NCI-H345 (cell line): ENCODE measurements at regions not wholly inside any gene's neighbourhood (a gene's known extent, or its start where the extent isn't known, plus 50 kb on each side); places are given as distances from the start of the nearest gene placed in this dataset.
A peak's percentile ranks its signal among the peaks of the same experiment; 100 is the strongest.
"Not testable (repeated sequence)": the region's sequence is repeated elsewhere in the genome, so short reads cannot be mapped to it uniquely, and the experiment has no call there.

ENCODE experiments used
- DNase-seq: peaks from one replicate; lab custom pipeline; 2025; lab: John Stamatoyannopoulos, UW

DNA sequence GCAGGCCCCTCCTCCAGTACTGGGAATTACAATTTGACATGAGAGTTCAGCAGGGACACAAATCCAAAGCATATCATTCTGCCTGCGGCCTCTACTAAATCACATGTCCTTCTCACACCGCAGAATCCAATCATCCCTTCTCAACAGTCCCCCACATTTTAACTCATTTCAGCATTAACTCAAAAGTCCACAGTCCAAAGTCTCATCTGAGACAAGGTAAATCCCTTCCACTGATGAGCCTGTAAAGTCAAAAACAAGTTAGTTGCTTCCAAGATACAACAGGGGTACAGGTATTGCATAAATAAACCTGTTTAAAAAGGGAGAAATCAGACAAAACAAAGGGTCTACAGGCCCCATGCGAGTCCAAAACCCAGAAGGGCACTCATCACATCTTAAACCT lies 64.0 kb downstream of the EBNA1BP2 start:
- DNase-seq, result no peak

DNA sequence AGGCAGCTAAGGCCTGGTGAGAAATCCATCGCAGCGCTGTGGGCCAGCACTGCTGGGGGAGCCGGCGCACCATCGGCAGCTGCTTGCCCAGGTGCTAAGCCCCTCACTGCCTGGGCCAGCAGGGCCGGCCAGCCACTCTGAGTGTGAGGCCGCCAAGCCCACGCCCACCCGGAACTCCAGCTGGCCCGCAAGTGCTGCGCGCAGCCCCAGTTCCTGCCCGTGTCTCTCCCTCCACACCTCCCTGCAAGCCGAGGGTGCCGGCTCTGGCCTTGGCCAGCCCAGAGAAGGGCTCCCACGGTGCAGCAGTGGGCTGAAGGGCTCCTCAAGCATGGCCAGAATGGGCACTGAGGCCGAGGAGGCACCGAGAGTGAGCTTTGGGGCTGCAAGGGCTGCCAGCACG lies 64.4 kb downstream of the EBNA1BP2 start:
- DNase-seq, result no peak

DNA sequence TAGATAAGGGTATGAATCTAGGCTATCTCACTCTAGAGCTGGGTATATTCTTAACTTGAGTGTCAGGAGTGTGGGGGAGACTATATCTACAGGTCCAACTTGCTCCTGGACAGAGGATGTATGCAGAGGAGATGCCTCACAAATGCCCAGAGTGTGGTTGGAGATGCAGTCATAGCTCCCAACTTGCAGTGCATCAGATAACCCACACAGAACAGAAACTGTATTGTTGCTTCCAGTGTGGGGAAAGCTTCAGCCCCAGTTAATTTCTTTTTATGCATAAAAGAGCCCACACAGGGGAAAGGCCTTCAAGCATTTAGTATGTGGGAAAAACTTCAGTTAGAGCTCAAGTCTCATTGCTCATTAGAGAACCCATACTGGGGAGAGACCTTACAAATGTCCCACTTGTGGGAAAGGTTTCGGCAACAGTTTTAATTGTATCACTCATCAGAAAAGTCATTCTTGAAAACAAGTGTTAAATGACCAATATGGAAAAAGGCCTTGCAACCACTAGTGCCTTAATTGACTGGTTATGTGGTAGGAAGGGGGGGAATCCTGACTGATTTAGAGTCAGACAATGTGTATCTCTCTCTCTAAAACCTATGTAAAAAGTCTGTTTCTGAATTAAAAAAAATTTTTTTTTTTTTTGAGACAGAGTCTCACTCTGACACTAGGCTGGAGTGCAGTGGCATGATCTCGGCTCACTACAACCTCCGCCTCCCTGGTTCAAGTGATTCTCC lies 67.9 kb downstream of the EBNA1BP2 start:
- DNase-seq, result no peak

DNA sequence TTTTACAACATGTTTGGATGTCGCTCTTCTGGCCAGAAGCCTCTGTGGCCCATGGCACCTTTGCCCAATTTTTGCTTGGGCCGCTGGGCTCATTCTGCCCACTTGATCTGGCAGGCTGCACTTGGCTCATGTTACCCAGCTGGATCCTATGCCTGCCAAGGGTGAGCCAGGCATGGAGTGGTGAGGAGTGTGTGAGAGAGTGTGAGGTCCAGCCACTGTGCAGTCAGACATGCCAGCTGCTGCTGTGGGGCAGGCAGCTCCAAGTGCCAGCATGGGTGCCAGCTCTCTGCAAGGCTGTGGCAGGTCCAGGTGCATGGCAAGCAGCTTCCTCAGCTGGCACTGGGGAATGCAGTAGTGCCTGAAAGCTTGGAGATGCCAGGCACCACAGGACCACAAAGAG lies 71.0 kb downstream of the EBNA1BP2 start:
- DNase-seq, result no peak

DNA sequence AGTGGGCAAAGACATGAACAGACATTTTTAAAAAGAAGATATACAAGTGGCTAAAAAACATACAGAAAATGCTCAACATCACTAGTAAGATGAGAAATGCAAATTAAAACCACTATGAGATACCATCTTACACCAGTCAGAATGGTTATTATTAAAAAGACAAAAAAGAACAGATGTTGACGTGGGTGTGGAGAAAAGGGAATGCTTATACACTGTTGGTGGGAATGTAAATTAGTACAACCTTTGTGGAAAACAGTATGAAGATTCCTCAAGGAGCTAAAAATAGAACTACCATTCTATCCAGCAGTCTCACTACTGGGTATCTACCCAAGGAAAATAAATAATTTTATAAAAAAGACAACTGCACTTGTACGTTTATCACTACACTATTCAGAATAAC lies 73.9 kb downstream of the EBNA1BP2 start:
- DNase-seq, result no peak

DNA sequence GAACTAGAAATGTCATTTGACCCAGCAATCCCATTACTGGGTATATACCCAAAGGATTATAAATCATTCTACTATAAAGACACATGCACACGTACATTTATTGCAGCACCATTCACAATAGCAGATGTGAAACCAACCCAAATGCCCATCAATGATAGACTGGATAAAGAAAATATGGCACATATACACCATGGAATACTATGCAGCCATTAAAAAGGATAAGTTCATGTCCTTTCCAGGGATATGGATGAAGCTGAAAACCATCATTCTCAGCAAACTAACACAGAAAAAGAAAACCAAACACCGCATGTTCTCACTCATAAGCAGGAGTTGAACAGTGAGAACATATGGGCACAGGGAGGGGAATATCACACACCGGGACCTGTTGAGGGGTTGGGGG lies 75.6 kb downstream of the EBNA1BP2 start:
- DNase-seq, result not testable (repeated sequence)

DNA sequence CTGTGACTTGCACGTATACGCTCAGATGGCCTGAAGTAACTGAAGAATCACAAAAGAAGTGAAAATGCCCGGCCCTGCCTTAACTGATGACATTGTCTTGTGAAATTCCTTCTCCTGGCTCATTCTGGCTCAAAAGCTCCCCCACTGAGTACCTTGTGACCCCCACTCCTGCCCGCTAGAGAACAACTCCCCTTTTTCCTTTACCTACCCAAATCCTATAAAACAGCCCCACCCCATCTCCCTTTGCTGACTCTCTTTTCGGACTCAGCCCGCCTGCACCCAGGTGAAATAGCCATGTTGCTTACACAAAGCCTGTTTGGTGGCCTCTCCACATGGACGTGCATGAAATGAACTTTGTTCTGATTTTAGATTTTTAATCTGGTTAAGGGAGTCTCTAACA lies 81.3 kb downstream of the EBNA1BP2 start:
- DNase-seq, result not testable (repeated sequence)

DNA sequence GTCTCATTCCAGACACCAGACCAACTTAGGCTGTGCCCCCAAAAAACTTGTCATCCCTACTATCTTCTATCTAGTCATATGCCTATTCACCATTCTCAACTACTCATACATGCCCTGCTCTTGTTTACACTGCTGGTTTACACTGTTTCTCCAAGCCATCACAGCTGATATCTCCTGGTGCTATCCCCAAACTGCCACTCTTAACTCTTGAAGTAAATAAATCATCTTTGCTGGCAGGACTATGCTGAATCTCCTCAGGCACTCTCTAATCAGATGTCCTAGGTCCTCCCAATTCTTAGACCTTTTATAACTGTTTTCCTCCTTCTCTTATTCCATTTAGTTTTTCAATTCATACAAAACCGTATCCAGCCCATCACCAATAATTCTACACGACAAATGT lies 81.9 kb downstream of the EBNA1BP2 start:
- DNase-seq, result not testable (repeated sequence)

DNA sequence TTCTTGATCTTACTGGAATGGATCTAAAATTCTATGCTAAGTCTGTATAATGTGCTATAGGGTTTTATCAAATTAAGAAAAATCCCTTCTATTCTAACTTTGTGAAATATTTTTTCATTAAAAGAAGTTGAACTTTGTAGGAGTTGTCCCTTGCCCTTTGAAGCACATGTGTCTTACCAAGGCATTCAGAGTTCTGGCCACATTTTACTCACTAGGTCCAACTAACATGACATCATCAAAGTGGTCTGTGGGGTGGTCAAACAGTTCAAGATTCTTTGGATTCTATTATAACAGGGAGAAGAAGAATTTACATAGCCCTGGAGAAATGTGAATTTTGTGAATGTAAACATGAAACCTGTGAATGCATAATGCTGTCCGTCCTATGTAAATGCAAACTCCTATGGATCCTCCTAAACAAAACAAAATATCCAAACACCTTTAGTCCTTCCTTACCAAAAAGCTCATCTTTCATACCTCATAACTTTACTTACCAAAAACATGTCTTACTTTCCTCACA lies 88.7 kb downstream of the EBNA1BP2 start:
- no peak for DNase-seq

DNA sequence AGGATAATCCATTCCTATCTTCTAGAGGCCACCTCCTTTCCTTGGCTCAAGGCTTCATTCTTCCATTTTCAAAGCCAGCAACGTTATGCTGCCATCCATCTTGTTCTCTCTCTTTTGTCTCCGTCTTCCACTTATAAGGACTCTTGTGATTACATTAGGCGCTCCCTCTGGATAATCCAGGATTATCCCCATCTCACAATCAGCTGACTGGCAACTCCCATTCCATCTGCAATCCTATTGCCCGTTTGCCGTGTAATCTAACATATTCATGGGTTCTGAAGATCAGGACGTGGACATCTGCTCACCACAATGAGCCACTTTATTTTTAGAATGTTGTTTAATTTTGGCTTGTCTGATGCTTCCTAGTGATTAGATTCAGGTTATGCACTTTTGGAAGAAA lies 89.3 kb downstream of the EBNA1BP2 start:
- DNase-seq, result no peak

DNA sequence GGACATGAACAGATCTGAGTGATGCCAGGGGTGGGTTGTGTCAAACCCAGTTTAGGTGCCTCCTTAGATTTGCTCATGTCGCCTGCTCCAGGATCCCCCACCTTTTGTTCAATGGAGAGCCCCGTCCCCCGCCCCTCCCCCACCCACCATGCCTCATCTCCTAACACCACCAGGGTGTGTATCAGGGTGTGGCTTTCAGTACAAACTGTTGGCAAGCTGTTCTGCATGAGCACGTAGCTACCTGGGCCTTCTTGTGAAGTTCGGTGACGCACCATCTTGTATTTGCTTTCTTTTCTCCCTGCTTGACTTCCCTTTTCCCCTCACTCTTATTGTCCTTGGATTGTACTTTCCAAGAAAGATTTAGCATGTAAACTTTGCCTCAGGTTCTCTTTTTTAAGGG lies 94.8 kb downstream of the EBNA1BP2 start:
- no peak for DNase-seq

DNA sequence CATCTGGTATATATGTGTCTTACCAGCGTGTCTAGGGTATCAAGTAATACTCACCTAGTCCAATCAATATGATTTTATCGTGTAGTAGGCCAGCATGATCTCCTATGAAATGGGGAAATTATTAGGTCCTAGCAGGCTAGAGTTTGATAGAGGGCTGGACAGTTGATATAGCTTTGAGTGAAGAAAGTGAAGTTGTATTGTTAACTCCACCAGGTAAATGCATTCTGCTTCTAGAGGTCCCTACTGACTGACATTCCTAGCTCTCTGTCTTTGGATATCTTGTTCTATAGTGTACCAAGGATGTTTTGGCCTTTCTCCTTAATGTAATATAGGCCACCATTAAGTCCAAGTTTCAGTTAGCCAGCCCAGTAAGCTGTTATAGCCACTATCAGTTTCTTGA lies 97.4 kb downstream of the EBNA1BP2 start:
- DNase-seq, result no peak

DNA sequence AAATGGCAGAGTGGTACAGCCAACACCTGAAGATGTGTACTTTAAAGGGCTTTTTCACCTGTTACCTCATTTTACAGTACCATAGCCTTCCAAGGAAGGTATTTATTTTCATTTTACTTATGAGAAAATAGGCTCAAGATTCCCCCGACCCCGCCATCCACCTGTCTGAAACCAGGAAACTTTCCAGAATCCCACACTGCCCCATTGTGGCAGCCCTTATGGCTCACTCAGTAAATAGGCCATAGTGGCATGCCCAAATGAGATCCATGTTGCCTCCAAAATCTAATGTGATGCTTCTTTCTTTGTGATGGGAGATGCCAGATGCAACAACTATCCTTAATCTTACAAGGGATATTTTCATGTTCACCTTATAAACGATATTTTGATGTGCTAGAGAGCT lies 97.8 kb downstream of the EBNA1BP2 start:
- no peak for DNase-seq

DNA sequence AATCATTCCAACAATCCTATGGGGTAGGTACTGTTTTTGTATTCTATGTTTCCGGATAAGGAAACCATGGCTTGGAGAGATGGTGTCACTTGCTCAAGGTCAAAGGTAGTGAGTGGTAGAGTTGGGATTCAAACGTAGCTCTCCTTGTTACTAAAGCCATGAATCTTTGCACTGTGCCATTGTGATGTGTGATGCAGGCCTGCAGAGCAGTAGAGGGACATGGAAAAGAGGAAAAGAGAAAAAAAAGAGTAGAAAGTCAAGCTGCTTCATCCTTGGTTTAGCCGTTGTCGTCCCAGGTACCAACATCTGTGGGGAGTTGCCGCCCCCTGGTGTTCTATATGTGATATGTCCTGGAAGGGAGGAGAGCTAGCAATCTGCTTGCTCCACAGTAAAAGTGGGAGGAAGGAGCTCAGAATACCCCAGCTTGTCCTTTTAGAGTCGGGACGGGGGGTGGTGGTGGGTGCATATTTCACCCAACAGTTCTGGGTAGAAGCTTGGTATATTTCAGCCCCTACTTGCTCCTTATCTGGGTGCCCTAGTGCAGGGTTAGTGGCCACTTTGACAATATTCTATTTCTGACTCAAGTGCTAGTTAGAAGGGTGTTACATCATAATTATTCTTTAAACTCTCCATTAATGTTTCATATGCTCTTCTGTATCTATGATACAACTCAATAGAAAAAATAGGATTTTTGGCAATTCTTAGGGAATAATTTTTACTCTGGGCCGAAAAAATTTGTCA lies 98.4 kb downstream of the EBNA1BP2 start:
- peak; percentile 59 for DNase-seq

DNA sequence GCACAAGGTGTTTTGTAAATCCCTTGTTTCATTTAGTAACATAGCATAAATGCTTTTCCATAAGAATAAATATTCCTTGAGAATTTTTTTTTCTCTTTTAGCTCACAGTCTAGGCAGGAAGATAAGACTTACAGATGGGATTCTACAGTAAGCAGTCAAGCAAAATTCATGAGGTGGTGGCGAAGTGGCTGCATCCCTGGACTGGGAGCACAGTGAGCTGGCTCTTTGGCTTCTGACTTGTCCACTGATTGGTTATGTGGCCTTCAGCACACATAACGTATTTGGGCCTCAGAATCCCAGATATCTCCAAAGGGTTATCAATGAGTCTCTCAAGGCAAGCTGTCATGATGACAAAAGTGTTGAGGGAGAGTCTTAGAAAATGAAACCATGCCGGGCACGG lies 99.8 kb downstream of the EBNA1BP2 start:
- DNase-seq, result no peak

DNA sequence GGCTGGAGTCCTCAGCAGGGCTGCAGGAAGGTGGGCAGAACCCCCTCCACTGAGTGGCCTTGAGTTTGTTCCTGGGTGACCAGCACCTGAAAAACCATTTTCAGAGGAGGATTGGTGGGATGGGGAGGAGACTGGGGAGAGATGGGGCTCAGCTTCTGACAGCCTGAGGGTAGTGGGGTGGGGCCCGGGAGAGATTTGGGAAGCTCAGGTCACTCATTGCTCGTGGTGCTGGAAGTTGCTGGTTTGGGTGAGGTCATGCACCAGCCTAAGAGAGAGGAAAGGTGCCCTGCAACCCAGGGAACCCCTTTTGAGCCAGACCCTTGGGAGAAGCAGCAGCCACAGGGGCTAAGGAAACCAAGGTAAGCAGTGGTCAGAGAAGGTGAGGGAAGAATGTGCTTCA lies 100.8 kb downstream of the EBNA1BP2 start:
- no peak for DNase-seq

DNA sequence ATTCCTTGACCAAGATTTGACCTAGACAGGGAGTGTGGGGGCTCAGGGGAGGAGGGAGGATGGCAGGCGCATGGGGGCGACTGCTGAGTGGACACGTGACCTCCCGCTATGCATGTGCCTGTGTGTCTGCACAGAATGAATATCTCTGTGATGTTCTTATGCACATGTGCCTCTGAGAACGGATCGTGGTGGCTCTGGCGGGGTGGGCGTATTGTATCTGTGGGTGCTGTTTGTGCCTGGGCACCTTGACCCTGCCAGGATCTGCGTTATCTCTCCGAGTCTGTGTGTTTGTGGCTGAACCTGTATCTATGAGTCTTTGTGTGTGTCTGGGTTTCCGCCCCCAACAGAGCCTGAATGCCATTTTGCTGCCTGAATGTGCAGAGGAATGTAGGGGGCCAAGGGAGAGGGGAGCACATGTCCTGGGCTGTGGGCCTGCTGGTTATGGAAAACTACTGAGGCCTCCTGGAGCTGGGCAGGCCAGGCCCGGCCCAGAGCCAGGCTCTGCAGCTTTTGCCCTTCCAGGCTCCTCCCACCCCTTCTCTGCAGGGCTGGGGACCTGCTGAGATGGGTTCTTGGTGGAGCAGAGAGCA lies 102.5 kb downstream of the EBNA1BP2 start:
- no peak for DNase-seq

DNA sequence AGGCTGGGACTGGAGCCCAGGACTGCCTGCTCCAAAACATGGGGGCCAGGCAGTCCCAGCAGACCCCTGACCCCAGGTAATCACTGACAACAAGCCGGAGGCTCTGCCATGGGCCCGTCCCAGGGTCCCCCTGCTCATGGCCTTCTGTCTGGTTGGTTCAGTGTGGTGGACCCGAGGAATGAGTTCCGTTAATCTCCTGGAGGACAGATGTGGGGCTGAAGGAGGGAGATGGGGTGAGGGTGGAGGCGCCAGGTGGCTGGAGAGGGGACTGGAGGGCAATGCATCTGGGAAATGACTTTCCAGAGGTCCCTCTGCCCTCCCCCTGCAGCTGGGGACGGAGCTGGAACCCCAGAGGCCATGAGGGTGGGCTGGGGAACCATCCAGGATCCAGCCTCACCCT lies 103.2 kb downstream of the EBNA1BP2 start:
- DNase-seq, result no peak

DNA sequence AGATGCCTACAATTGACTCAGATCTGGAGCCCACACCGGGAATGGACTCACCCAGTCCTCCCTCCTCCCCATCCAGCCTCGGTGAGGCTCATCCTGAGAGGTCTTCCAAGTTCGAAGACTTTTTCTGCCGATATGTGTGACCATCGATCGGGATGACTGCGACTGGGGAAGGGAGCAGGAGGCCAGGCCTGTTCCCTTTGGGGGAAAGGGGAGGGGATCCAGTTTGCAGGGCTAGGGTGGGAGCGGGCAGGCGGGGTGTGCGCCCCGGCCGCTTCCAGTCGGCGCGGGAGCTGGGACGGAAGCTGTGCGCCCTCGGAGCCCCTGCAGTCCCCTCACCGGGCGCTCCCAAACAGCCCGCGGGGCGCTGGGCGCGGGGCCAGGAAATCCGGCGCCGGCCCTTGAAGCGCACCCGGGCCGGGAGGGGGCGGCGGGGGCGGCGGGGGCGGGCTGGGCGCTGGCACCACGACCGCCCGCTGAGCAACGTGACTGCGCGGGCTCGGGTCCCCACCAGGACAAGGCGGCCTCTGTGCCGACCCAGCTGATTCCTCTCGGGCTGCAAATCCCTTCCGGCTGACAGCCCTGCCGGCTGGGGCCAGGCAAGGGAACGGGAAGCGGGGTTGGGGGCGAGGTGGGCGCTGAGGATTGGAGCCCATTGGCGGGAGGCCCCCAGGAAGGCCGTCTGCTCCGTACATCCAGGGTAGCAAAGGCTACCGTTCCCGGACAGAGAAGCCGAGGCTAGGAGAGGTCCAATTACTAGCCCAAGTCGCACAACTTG lies 103.9 kb downstream of the EBNA1BP2 start:
- DNase-seq, result peak; percentile 52

DNA sequence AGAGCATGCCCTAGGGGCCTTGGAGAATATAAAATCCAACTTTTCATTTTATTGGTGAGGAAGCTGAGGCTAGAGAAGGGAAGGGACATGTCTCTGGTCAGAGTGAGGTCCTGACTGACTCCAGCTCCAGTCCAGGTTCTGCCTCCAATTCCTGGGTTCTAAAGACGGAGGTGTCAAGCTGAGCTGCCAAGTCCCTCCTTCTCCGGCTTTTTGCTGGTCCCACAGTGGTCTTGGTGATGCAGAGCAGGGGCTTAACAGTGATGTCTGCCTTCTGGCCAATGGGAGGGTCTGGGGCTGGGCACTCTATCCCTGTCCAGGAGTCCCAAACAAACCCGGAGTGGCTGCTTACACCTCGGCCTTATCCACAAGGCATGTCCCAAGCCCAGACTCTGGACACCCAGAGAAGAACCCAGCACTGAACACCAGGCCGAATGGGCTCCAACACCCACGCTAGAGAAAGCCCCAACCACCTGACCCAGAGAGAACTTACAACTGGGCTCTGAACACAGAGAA lies 104.8 kb downstream of the EBNA1BP2 start:
- DNase-seq, result no peak

DNA sequence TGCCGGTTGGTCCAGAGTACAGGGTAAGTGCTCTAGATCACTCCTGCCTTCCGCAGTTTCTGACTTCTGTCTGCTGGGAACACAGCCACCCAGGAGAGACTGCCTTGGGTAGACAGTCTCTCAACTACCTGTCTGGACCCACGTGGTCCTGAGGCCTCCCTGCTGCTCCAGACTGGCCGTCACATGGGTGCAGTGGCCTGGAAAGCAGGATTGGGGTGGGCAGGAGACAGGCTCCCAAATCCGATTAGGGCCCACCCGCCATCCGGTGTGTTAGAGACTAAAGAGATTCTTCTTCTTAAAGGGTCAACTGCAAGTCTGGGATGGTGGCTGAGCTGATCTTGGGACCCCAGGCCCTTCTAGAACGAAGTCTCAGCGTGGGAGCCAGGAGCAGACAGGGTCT lies 105.5 kb downstream of the EBNA1BP2 start:
- no peak for DNase-seq
